Neural progenitor cell (in vitro differentiated cells): ENCODE measurements at regions not wholly inside any gene's neighbourhood (a gene's known extent, or its start where the extent isn't known, plus 50 kb on each side); places are given as distances from the start of the nearest gene placed in this dataset.

Experiments
- DNase-seq: peaks from one replicate; pipeline ENCODE4 v3.0.0-alpha.2; 2016; ENCODE audit warnings: low spot score
- H2AFZ ChIP-seq: fragments of 200-600 bp; sonication (generic); replicated peaks from 2 replicates; pipeline ENCODE4 v1.6.1; 2016; ENCODE audit warnings: antibody characterized with exemption
- H3F3A ChIP-seq: fragments of 200-600 bp; sonication (generic); 2 replicates; pipeline ENCODE4 v1.6.1; 2016; ENCODE audit warnings: antibody characterized with exemption, low read depth
- H3K27ac ChIP-seq: fragments of 200-600 bp; sonication (generic); 2 replicates; pipeline ENCODE4 v1.5.1; 2016; ENCODE audit warnings: mild to moderate bottlenecking
- H3K27me3 ChIP-seq: fragments of 200-600 bp; sonication (generic); 2 replicates; pipeline ENCODE4 v1.6.1; 2016; ENCODE audit warnings: mild to moderate bottlenecking, moderate library complexity
- H3K36me3 ChIP-seq: fragments of 200-600 bp; sonication (generic); 2 replicates; pipeline ENCODE4 v1.5.1; 2016
- H3K4me1 ChIP-seq: fragments of 200-600 bp; sonication (generic); 2 replicates; pipeline ENCODE4 v1.6.1; 2016; ENCODE audit warnings: mixed run types
- H3K4me2 ChIP-seq: fragments of 200-600 bp; sonication (generic); 2 replicates; pipeline ENCODE4 v1.6.1; 2016
- H3K4me3 ChIP-seq: fragments of 200-600 bp; sonication (generic); 2 replicates; pipeline ENCODE4 v1.5.1; 2016
- H3K79me2 ChIP-seq: fragments of 200-600 bp; sonication (generic); 2 replicates; pipeline ENCODE4 v1.6.1; 2016; ENCODE audit warnings: low read depth
- H3K9ac ChIP-seq: fragments of 200-600 bp; sonication (generic); 2 replicates; pipeline ENCODE4 v1.6.1; 2016
- H3K9me3 ChIP-seq: fragments of 200-600 bp; sonication (generic); 2 replicates; pipeline ENCODE4 v1.5.1; 2016; ENCODE audit warnings: low read depth
- H4K20me1 ChIP-seq: fragments of 200-600 bp; sonication (generic); 2 replicates; pipeline ENCODE4 v1.6.1; 2016; ENCODE audit warnings: low read depth
- H3K27ac Mint-ChIP-seq: 3 replicates; pipeline ENCODE4 v1.8.0; 2021; ENCODE audit warnings: mixed read lengths
- H3K27me3 Mint-ChIP-seq: 2 replicates; pipeline ENCODE4 v1.8.0; 2022; ENCODE audit warnings: low read depth, mild to moderate bottlenecking, inconsistent platforms, moderate library complexity, mixed read lengths; ENCODE audit not compliant: insufficient read depth
- H3K36me3 Mint-ChIP-seq: 3 replicates; pipeline ENCODE4 v1.8.0; 2021; ENCODE audit warnings: mixed read lengths
- H3K4me1 Mint-ChIP-seq: 3 replicates; pipeline ENCODE4 v1.8.0; 2021; ENCODE audit warnings: mixed read lengths
- H3K4me3 Mint-ChIP-seq: 3 replicates; pipeline ENCODE4 v1.8.0; 2021; ENCODE audit warnings: mild to moderate bottlenecking, moderate library complexity, mixed read lengths
- H3K9me3 Mint-ChIP-seq: 3 replicates; pipeline ENCODE4 v1.8.0; 2020; ENCODE audit warnings: mixed read lengths
- CTCF ChIP-seq: fragments of 200-600 bp; sonication (generic); IDR thresholded peaks from 2 replicates; pipeline ENCODE4 v1.5.1; 2017; ENCODE audit warnings: antibody characterized with exemption, mild to moderate bottlenecking
- EZH2 ChIP-seq: fragments of 200-600 bp; sonication (generic); IDR thresholded peaks from 2 replicates; pipeline ENCODE4 v1.6.1; 2017; ENCODE audit warnings: antibody characterized with exemption, mild to moderate bottlenecking, moderate library complexity
- EZH2phosphoT487 ChIP-seq: fragments of 200-600 bp; sonication (generic); IDR thresholded peaks from 2 replicates; pipeline ENCODE4 v1.6.1; 2017; ENCODE audit warnings: antibody characterized with exemption

GRCh38 chr9:115292584-115293279, 174.8 kb upstream of the TNC start:
- Histone ChIP-seq H3K4me1 (peaks cover 6% of the 10 kb centered on the region), H3K9ac (no peak overlapping the region), H3K4me2 (no peak overlapping the region), H3K27ac (no peak overlapping the region), H3F3A (no peaks in the 10 kb centered on the region), H3K79me2 (no peaks in the 10 kb centered on the region), H3K9me3 (no peaks in the 10 kb centered on the region), H3K36me3 (no peaks in the 10 kb centered on the region), H4K20me1 (no peaks in the 10 kb centered on the region), H3K4me3 (no peak overlapping the region), H3K27me3 (no peaks in the 10 kb centered on the region), H2AFZ (no peak overlapping the region)
- Mint-ChIP-seq H3K36me3 (no peaks in the 10 kb centered on the region), H3K9me3 (no peaks in the 10 kb centered on the region), H3K27ac (no peak overlapping the region), H3K4me3 (no peak overlapping the region), H3K4me1 (peaks cover 18% of the 10 kb centered on the region), H3K27me3 (no peaks in the 10 kb centered on the region)
- no peak for TF ChIP-seq EZH2
- no peak for TF ChIP-seq CTCF
- no peak for TF ChIP-seq EZH2phosphoT487
- peak; percentile 11 for DNase-seq

DNA sequence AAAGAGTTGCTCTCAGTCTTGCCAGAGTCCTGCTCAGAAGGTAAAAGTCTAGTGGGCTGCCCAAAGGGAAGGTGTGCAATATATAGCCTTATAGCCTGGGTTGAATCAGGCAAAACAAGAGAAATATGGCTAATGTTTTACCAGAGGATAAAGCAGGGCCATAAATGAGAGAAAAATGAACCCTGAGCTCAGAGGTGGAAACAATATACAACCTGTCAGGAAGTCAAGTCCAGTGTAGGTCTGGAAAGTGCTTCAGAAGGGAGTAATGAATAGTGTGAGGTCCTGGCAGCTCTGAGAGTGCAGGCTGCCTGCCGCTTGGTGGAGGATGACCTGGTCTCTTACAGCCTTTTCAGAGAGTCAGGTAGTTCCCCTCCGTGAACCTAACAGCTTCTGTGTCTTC, 177.8 kb upstream of the TNC start:
- H4K20me1 ChIP-seq: no peaks in the 10 kb centered on the region
- H3K27me3 Mint-ChIP-seq: peaks cover 3% of the 10 kb centered on the region
- H3K4me1 Mint-ChIP-seq: peaks cover 18% of the 10 kb centered on the region
- no peaks in the 10 kb centered on the region for H3K36me3 Mint-ChIP-seq
- DNase-seq: no peak
- no peak overlapping the region for H3K27ac Mint-ChIP-seq
- H3K4me3 ChIP-seq: no peak overlapping the region
- H3K4me1 ChIP-seq: peaks cover 6% of the 10 kb centered on the region
- no peak overlapping the region for H2AFZ ChIP-seq
- H3K4me3 Mint-ChIP-seq: no peak overlapping the region
- H3K4me2 ChIP-seq: no peak overlapping the region
- no peaks in the 10 kb centered on the region for H3K79me2 ChIP-seq
- no peaks in the 10 kb centered on the region for H3K27me3 ChIP-seq
- H3F3A ChIP-seq: no peaks in the 10 kb centered on the region
- H3K9me3 ChIP-seq: no peaks in the 10 kb centered on the region
- H3K36me3 ChIP-seq: no peaks in the 10 kb centered on the region
- TF ChIP-seq EZH2phosphoT487 (no peak), EZH2 (no peak), CTCF (no peak)
- H3K27ac ChIP-seq: no peak overlapping the region
- peaks cover 5% of the 10 kb centered on the region for H3K9me3 Mint-ChIP-seq
- no peak overlapping the region for H3K9ac ChIP-seq

DNA sequence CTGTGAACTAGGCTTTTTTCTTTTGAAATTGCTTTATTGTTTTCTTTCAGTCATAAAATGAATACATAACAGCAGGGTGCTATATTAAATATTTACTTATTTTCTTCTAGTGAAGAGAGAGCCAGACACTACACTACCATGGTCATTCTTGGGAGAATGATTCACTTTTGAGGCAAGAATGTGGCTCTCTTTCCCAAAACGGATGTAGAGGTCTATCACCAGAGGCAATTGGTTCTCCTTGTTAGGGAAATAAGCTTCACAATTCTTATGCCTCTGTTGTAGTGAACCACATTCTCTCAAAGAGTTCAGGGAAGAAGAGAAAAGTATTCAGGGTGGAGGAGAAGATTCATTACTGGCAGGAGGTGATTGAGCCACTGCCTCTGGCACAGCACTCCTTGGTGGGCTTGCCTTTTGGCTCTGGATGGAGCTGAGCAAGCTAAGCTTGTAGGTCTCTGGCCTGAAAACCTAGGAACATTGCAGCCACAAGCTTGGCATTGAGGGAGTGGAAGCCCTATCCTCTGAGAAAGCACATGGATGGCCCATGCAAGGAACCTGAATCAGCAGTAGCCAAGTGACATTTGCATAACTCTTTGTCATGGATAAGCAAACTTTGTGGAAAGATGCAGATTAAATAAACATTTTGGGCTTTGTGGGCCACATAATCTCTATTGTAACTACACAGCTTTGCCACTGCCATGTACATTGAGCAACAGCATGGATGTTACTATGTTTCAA, 179.0 kb upstream of the TNC start:
- H3K27ac ChIP-seq: no peak overlapping the region
- no peaks in the 10 kb centered on the region for H3K79me2 ChIP-seq
- TF ChIP-seq EZH2phosphoT487 (no peak), EZH2 (no peak), CTCF (no peak)
- no peak for DNase-seq
- H4K20me1 ChIP-seq: no peaks in the 10 kb centered on the region
- Mint-ChIP-seq H3K36me3 (no peaks in the 10 kb centered on the region), H3K4me3 (no peak overlapping the region), H3K4me1 (peaks cover 14% of the 10 kb centered on the region), H3K27ac (no peak overlapping the region), H3K27me3 (peaks cover 3% of the 10 kb centered on the region), H3K9me3 (peaks cover 5% of the 10 kb centered on the region)
- peaks cover 6% of the 10 kb centered on the region for H3K4me1 ChIP-seq
- H3K4me3 ChIP-seq: no peak overlapping the region
- no peak overlapping the region for H3K4me2 ChIP-seq
- peak overlapping the region; percentile 51 for H2AFZ ChIP-seq
- H3K9me3 ChIP-seq: no peaks in the 10 kb centered on the region
- H3F3A ChIP-seq: no peaks in the 10 kb centered on the region
- no peaks in the 10 kb centered on the region for H3K27me3 ChIP-seq
- H3K9ac ChIP-seq: no peak overlapping the region
- H3K36me3 ChIP-seq: no peaks in the 10 kb centered on the region
